Uterus (tissue), 2 donors: ENCODE measurements at regions not wholly inside any gene's neighbourhood (a gene's known extent, or its start where the extent isn't known, plus 50 kb on each side); places are given as distances from the start of the nearest gene placed in this dataset.

ENCODE experiments used
- CTCF ChIP-seq, 4 experiments: fragments of 200-600 bp in 2 of 4; fragments of 450-650 bp in 2 of 4; sonication (generic) in 2 of 4; IDR thresholded peaks; one replicate each; pipeline ENCODE4 v1.5.1; 2016 to 2019; ENCODE audit warnings: antibody characterized with exemption in 4 of 4, mild to moderate bottlenecking in 2 of 4, moderate library complexity in 1 of 4
- POLR2A ChIP-seq, 2 donors: fragments of 450-650 bp; IDR thresholded peaks; one replicate each; pipeline ENCODE4 v1.6.1; 2016; ENCODE audit warnings: antibody characterized with exemption in 2 of 2, mild to moderate bottlenecking in 1 of 2, moderate library complexity in 1 of 2

GRCh38 chr4:108280072-108280471 is 111.3 kb upstream of the LEF1 start:
- TF ChIP-seq CTCF (IDR thresholded peaks at IDR 0.05) (no peak), POLR2A (IDR thresholded peaks at IDR 0.05) (no peak)
